ENCODE measurements at regions not wholly inside any gene's neighbourhood (a gene's known extent, or its start where the extent isn't known, plus 50 kb on each side); places are given as distances from the start of the nearest gene placed in this dataset.

- no peak for TF ChIP-seq CTCF (IDR thresholded peaks at IDR 0.05)
- no peak for TF ChIP-seq POLR2A (IDR thresholded peaks at IDR 0.05)
Observed at GRCh38 chr15:38182900-38183299, 69.7 kb upstream of the SPRED1 start.
